Muscle of leg (tissue), 3 donors: ENCODE measurements at regions not wholly inside any gene's neighbourhood (a gene's known extent, or its start where the extent isn't known, plus 50 kb on each side); places are given as distances from the start of the nearest gene placed in this dataset.

Experiments used
- DNase-seq: peaks from one replicate; pipeline ENCODE4 v3.0.0; 2013
- H3K27ac ChIP-seq: one replicate; pipeline ENCODE4 v1.5.1; 2013; ENCODE audit warnings: mild to moderate bottlenecking, low read length, control low read depth
- H3K27me3 ChIP-seq: one replicate; pipeline ENCODE4 v1.6.1; 2013; ENCODE audit warnings: low read length; ENCODE audit not compliant: control insufficient read depth, insufficient read depth
- H3K36me3 ChIP-seq: one replicate; pipeline ENCODE4 v1.6.1; 2013; ENCODE audit warnings: low read length; ENCODE audit not compliant: control insufficient read depth, insufficient read depth
- H3K4me1 ChIP-seq: one replicate; pipeline ENCODE4 v1.6.1; 2013; ENCODE audit warnings: low read length; ENCODE audit not compliant: control insufficient read depth, insufficient read depth
- H3K4me3 ChIP-seq: one replicate; pipeline ENCODE4 v1.5.1; 2013; ENCODE audit warnings: low read length, control low read depth
- H3K9me3 ChIP-seq: replicated peaks from 2 replicates; pipeline ENCODE4 v1.6.1; 2013; ENCODE audit warnings: low read depth, low read length; ENCODE audit not compliant: control insufficient read depth
- WGBS: methylation state at CpG from one replicate; pipeline ENCODE4 v1.1.5; 2013; ENCODE audit warnings: missing lambda C conversion rate; ENCODE audit not compliant: insufficient coverage; 5-methylcytosine and 5-hydroxymethylcytosine counted together

- H3K36me3 ChIP-seq: no peaks in the 10 kb centered on the region
- no peaks in the 10 kb centered on the region for H3K9me3 ChIP-seq
- peaks cover 19% of the 10 kb centered on the region for H3K27me3 ChIP-seq
- H3K4me1 ChIP-seq: no peaks in the 10 kb centered on the region
- H3K4me3 ChIP-seq: no peak overlapping the region
- H3K27ac ChIP-seq: no peak overlapping the region
- WGBS: 76% methylated on average over 7 of the region's 8 CpGs
- DNase-seq: no peak
Measured at GRCh38 chr20:48552550-48552949, 275.2 kb downstream of the PREX1 start.

- Histone ChIP-seq H3K4me3 (no peak overlapping the region), H3K36me3 (no peaks in the 10 kb centered on the region), H3K27ac (no peak overlapping the region), H3K9me3 (no peaks in the 10 kb centered on the region), H3K4me1 (no peaks in the 10 kb centered on the region), H3K27me3 (peaks cover 19% of the 10 kb centered on the region)
- 88% methylated on average over 6 of the region's 7 CpGs for WGBS
- DNase-seq: no peak
Measured at GRCh38 chr20:48550814-48551213, 277.0 kb downstream of the PREX1 start.

GRCh38 chr20:48547664-48548063 lies 280.1 kb downstream of the PREX1 start:
- Histone ChIP-seq H3K9me3 (no peaks in the 10 kb centered on the region), H3K4me1 (no peaks in the 10 kb centered on the region), H3K27ac (no peak overlapping the region), H3K4me3 (no peak overlapping the region), H3K36me3 (no peaks in the 10 kb centered on the region), H3K27me3 (peaks cover 34% of the 10 kb centered on the region)
- DNase-seq: no peak
- WGBS: 73% methylated on average over 7 of the region's 7 CpGs

GRCh38 chr20:48544402-48545339 lies 283.1 kb downstream of the PREX1 start:
- Histone ChIP-seq H3K27ac (no peak overlapping the region), H3K4me3 (no peak overlapping the region), H3K9me3 (no peaks in the 10 kb centered on the region), H3K27me3 (peaks cover 31% of the 10 kb centered on the region), H3K36me3 (no peaks in the 10 kb centered on the region), H3K4me1 (no peaks in the 10 kb centered on the region)
- DNase-seq: peak; percentile 29
- 13% methylated on average over 5 of the region's 6 CpGs for WGBS

GRCh38 chr20:48541581-48542071 lies 286.2 kb downstream of the PREX1 start:
- DNase-seq: no peak

GRCh38 chr20:48538856-48539255 lies 288.9 kb downstream of the PREX1 start:
- no peaks in the 10 kb centered on the region for H3K4me1 ChIP-seq
- no CpG with 5 or more reads among the region's 3 CpGs for WGBS
- H3K9me3 ChIP-seq: no peaks in the 10 kb centered on the region
- H3K27ac ChIP-seq: no peak overlapping the region
- no peak for DNase-seq
- H3K36me3 ChIP-seq: no peaks in the 10 kb centered on the region
- peaks cover 26% of the 10 kb centered on the region for H3K27me3 ChIP-seq
- no peak overlapping the region for H3K4me3 ChIP-seq

More at GRCh38 chr20:48541581-48542071, 286.2 kb downstream of the PREX1 start:
- 48% methylated on average over 8 of the region's 10 CpGs for WGBS
- no peaks in the 10 kb centered on the region for H3K9me3 ChIP-seq
- H3K4me3 ChIP-seq: no peak overlapping the region
- H3K4me1 ChIP-seq: no peaks in the 10 kb centered on the region
- peaks cover 30% of the 10 kb centered on the region for H3K27me3 ChIP-seq
- H3K36me3 ChIP-seq: no peaks in the 10 kb centered on the region
- H3K27ac ChIP-seq: no peak overlapping the region

- Histone ChIP-seq H3K4me1 (no peaks in the 10 kb centered on the region), H3K27me3 (peaks cover 24% of the 10 kb centered on the region), H3K9me3 (no peaks in the 10 kb centered on the region), H3K36me3 (no peaks in the 10 kb centered on the region), H3K27ac (no peak overlapping the region), H3K4me3 (no peak overlapping the region)
- peak; percentile 18 for DNase-seq
- 0% methylated on average over 4 of the region's 10 CpGs for WGBS
Measured at GRCh38 chr20:48538058-48538825, 289.6 kb downstream of the PREX1 start.

- H3K9me3 ChIP-seq: no peaks in the 10 kb centered on the region
- H3K4me3 ChIP-seq: no peak overlapping the region
- H3K27ac ChIP-seq: no peak overlapping the region
- no peaks in the 10 kb centered on the region for H3K4me1 ChIP-seq
- DNase-seq: no peak
- WGBS: no CpG with 5 or more reads among the region's 2 CpGs
- H3K27me3 ChIP-seq: peaks cover 13% of the 10 kb centered on the region
- no peaks in the 10 kb centered on the region for H3K36me3 ChIP-seq
Measured at GRCh38 chr20:48536206-48536605, 291.6 kb downstream of the PREX1 start.

- Histone ChIP-seq H3K4me1 (no peaks in the 10 kb centered on the region), H3K27ac (no peak overlapping the region), H3K9me3 (no peaks in the 10 kb centered on the region), H3K36me3 (no peaks in the 10 kb centered on the region), H3K27me3 (peaks cover 16% of the 10 kb centered on the region), H3K4me3 (no peak overlapping the region)
- 83% methylated on average over 4 of the region's 5 CpGs for WGBS
- DNase-seq: no peak
Measured at GRCh38 chr20:48535556-48535955, 292.2 kb downstream of the PREX1 start.

- Histone ChIP-seq H3K27ac (no peak overlapping the region), H3K4me3 (no peak overlapping the region), H3K4me1 (no peaks in the 10 kb centered on the region), H3K27me3 (peaks cover 31% of the 10 kb centered on the region), H3K36me3 (no peaks in the 10 kb centered on the region), H3K9me3 (no peaks in the 10 kb centered on the region)
- DNase-seq: no peak
- WGBS: 80% methylated on average over 1 of the region's 2 CpGs
Measured at GRCh38 chr20:48532028-48532427, 295.8 kb downstream of the PREX1 start.
